CD4-positive, alpha-beta T cell (primary cell): ENCODE measurements at regions not wholly inside any gene's neighbourhood (a gene's known extent, or its start where the extent isn't known, plus 50 kb on each side); places are given as distances from the start of the nearest gene placed in this dataset.

Experiments used
- ATAC-seq: fragments of 200-7000 bp; cut with Tn5 transposase; one replicate; pipeline ENCODE4 v1.10.0; 2022; ENCODE audit warnings: mild to moderate bottlenecking; ENCODE audit not compliant: poor library complexity
- CTCF ChIA-PET: fragments of 350-600 bp; sonication (Branson Sonifier 250); formaldehyde crosslinking; loops from one replicate; lab custom pipeline; 2021; ENCODE audit warnings: antibody characterized with exemption, inconsistent platforms; lab: Charles Lee
- POLR2A ChIA-PET: fragments of 350-600 bp; sonication (Branson Sonifier 250); formaldehyde crosslinking; loops from one replicate; lab custom pipeline; 2021; ENCODE audit warnings: antibody characterized with exemption, inconsistent platforms; lab: Charles Lee
- DNase-seq, 14 experiments: peaks; one replicate each; pipeline ENCODE4 v3.0.0-alpha.2; 2013 to 2020; ENCODE audit warnings: mixed read lengths in 2 of 14
- H3K27ac ChIP-seq, 2 donors: one replicate each; pipeline versions ENCODE4 v1.5.1 to v1.7.0; 2013; ENCODE audit warnings: low read length in 2 of 2, low read depth in 1 of 2, mild to moderate bottlenecking in 1 of 2
- H3K27me3 ChIP-seq, 2 experiments: 1 replicate in 1 of 2; 2 replicates in 1 of 2; pipeline versions ENCODE4 v1.6.1 to v1.7.0; 2013; ENCODE audit warnings: low read length in 2 of 2, control low read depth in 1 of 2, mild to moderate bottlenecking in 1 of 2, moderate library complexity in 1 of 2; ENCODE audit not compliant: insufficient read depth in 2 of 2, control insufficient read depth in 1 of 2
- H3K36me3 ChIP-seq: one replicate; pipeline ENCODE4 v1.6.1; 2013; ENCODE audit warnings: low read length, control low read depth; ENCODE audit not compliant: insufficient read depth
- H3K4me1 ChIP-seq: one replicate; pipeline ENCODE4 v1.6.1; 2013; ENCODE audit warnings: low read length, control low read depth; ENCODE audit not compliant: insufficient read depth
- H3K4me3 ChIP-seq: one replicate; pipeline ENCODE4 v1.5.1; 2013; ENCODE audit warnings: mild to moderate bottlenecking, low read length, moderate library complexity
- H3K9me3 ChIP-seq, 2 experiments: 1 replicate in 1 of 2; 2 replicates in 1 of 2; pipeline versions ENCODE4 v1.6.1 to v1.7.0; 2013; ENCODE audit warnings: low read length in 2 of 2, mild to moderate bottlenecking in 2 of 2, control low read depth in 1 of 2, moderate library complexity in 1 of 2; ENCODE audit not compliant: control insufficient read depth in 1 of 2, insufficient read depth in 1 of 2
- H3K27ac Mint-ChIP-seq: one replicate; pipeline ENCODE4 v1.8.0; 2020; ENCODE audit warnings: mixed read lengths
- H3K27me3 Mint-ChIP-seq: one replicate; pipeline ENCODE4 v1.8.0; 2021; ENCODE audit warnings: mixed read lengths
- H3K36me3 Mint-ChIP-seq: one replicate; pipeline ENCODE4 v1.8.0; 2021; ENCODE audit warnings: low read depth, mixed read lengths
- H3K4me1 Mint-ChIP-seq: one replicate; pipeline ENCODE4 v1.8.0; 2021; ENCODE audit warnings: low read depth, mixed read lengths
- H3K4me3 Mint-ChIP-seq: one replicate; pipeline ENCODE4 v1.8.0; 2020; ENCODE audit warnings: mild to moderate bottlenecking, mixed read lengths
- H3K9me3 Mint-ChIP-seq: one replicate; pipeline ENCODE4 v1.8.0; 2020; ENCODE audit warnings: mixed read lengths
- CTCF ChIP-seq: fragments of 200-600 bp; IDR thresholded peaks from one replicate; pipeline ENCODE4 v1.8.0; 2022; ENCODE audit warnings: antibody characterized with exemption, mild to moderate bottlenecking
- intact Hi-C, 2 experiments: fragments of 100-400 bp; cut with DNase I in 1 of 2; cut with micrococcal nuclease in 1 of 2; formaldehyde crosslinking; loops; one replicate each; pipeline versions ENCODE4 v1.15.1 to v1.9.0; 2023 to 2025; cut with DNase I, micrococcal nuclease

DNA sequence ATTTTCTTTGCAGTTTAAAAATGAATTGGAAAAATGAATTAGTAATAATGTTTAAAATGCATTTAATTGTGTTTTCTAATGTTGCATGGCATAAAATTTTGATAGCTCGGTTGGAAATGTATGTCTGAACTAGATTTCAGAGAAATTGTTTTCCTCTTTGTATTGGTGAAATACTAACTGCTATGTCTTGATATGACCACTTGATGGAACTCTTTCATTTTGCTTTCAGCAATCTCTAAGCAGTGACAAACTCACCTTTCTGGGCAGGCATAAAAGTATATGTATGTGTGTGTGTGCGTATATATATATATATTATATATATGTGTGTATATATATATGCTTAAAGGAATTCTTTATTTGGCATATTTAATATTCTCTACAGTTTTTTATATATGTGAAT, 239.3 kb upstream of the ZNF717 start:
- H3K4me1 Mint-ChIP-seq: no peaks in the 10 kb centered on the region
- H3K4me3 Mint-ChIP-seq: no peak overlapping the region
- no peaks in the 10 kb centered on the region for H3K36me3 ChIP-seq
- H3K9me3 ChIP-seq: no peaks in the 10 kb centered on the region
- DNase-seq (no peak), ATAC-seq (no peak)
- no peak for TF ChIP-seq CTCF
- intact Hi-C loops: no loop called here
- H3K9me3 Mint-ChIP-seq: peaks cover 10% of the 10 kb centered on the region
- H3K4me3 ChIP-seq: no peak overlapping the region
- ChIA-PET POLR2A (no interaction called here), CTCF (no interaction called here)
- no peaks in the 10 kb centered on the region for H3K36me3 Mint-ChIP-seq
- no peak overlapping the region for H3K27ac Mint-ChIP-seq
- no peaks in the 10 kb centered on the region for H3K27me3 Mint-ChIP-seq
- no peak overlapping the region for H3K27ac ChIP-seq
- no peaks in the 10 kb centered on the region for H3K27me3 ChIP-seq
- no peaks in the 10 kb centered on the region for H3K4me1 ChIP-seq

DNA sequence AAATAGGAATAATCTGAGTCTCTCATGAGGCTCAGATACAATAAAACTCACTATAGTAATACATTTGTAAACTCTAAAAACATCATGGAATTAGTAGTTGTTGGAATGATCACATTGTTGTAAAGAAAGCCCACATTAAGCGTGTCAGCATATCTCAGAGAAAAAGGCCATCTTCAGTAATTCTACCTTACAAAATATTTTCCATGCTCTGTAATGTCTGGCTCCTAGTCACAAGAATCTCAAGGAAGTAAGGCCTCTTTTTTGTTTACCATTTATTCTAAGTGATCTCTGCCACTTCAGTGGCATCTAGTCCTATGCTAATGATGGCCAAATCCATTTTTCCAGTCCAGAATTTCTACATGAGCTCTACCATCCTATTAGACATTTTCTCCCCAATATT, 240.2 kb upstream of the ZNF717 start:
- peaks cover 10% of the 10 kb centered on the region for H3K9me3 Mint-ChIP-seq
- H3K4me3 Mint-ChIP-seq: no peak overlapping the region
- Histone ChIP-seq H3K4me3 (no peak overlapping the region), H3K36me3 (no peaks in the 10 kb centered on the region), H3K27ac (no peak overlapping the region), H3K4me1 (no peaks in the 10 kb centered on the region), H3K9me3 (no peaks in the 10 kb centered on the region), H3K27me3 (no peaks in the 10 kb centered on the region)
- ChIA-PET CTCF (no interaction called here), POLR2A (no interaction called here)
- DNase-seq (no peak), ATAC-seq (no peak)
- H3K36me3 Mint-ChIP-seq: no peaks in the 10 kb centered on the region
- no peak overlapping the region for H3K27ac Mint-ChIP-seq
- H3K4me1 Mint-ChIP-seq: no peaks in the 10 kb centered on the region
- intact Hi-C loops: no loop called here
- TF ChIP-seq CTCF: no peak
- H3K27me3 Mint-ChIP-seq: no peaks in the 10 kb centered on the region

DNA sequence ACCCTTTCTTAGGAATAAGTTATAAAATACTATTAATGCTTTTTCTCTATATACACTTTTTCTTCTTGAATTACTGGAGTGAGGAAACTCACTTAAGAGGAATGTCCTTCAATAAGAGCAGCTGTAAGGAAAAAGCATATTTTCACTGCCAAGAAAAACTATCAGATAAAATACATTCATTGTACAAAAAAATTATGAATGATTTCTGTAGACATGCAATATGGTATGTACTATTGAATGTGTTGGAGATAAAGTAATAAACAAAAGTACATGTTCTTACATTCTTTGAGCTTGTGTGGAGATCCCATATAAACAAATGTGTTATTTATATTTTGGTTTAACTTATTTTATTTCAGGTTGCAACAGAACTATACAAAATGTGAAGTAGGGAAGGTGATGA, 241.0 kb upstream of the ZNF717 start:
- Histone ChIP-seq H3K9me3 (no peaks in the 10 kb centered on the region), H3K27ac (no peak overlapping the region), H3K27me3 (no peaks in the 10 kb centered on the region), H3K4me3 (no peak overlapping the region), H3K4me1 (no peaks in the 10 kb centered on the region), H3K36me3 (no peaks in the 10 kb centered on the region)
- no peak for ATAC-seq
- peaks cover 10% of the 10 kb centered on the region for H3K9me3 Mint-ChIP-seq
- H3K27ac Mint-ChIP-seq: no peak overlapping the region
- no peaks in the 10 kb centered on the region for H3K27me3 Mint-ChIP-seq
- no peak overlapping the region for H3K4me3 Mint-ChIP-seq
- no peaks in the 10 kb centered on the region for H3K4me1 Mint-ChIP-seq
- H3K36me3 Mint-ChIP-seq: no peaks in the 10 kb centered on the region
- ChIA-PET CTCF (no interaction called here), POLR2A (no interaction called here)
- intact Hi-C loops: no loop called here
- TF ChIP-seq CTCF: no peak
- DNase-seq: no peak
